HG03520 (cell line): ENCODE measurements at regions not wholly inside any gene's neighbourhood (a gene's known extent, or its start where the extent isn't known, plus 50 kb on each side); places are given as distances from the start of the nearest gene placed in this dataset.
"Not testable (repeated sequence)": the region's sequence is repeated elsewhere in the genome, so short reads cannot be mapped to it uniquely, and the experiment has no call there.

Source experiments
- ATAC-seq: cut with Tn5 transposase; IDR thresholded peaks from one replicate; pipeline ENCODE4 v1.9.1; 2021; ENCODE audit warnings: mild to moderate bottlenecking, moderate library complexity; ENCODE audit not compliant: unreplicated experiment

- not testable (repeated sequence) for ATAC-seq
These were observed 298.0 kb downstream of the PLK2 start for GRCh38 chr5:58161889-58162288.

- peak; percentile 83 for ATAC-seq
These were observed 302.7 kb downstream of the PLK2 start for GRCh38 chr5:58156973-58157701.

GRCh38 chr5:58156361-58156760, 303.5 kb downstream of the PLK2 start:
- no peak for ATAC-seq

GRCh38 chr5:58153255-58153654, 306.6 kb downstream of the PLK2 start:
- no peak for ATAC-seq

GRCh38 chr5:58151414-58151813, 308.5 kb downstream of the PLK2 start:
- no peak for ATAC-seq

- no peak for ATAC-seq
These were observed 309.0 kb downstream of the PLK2 start for GRCh38 chr5:58150926-58151325.

- ATAC-seq, result no peak
These were observed 310.1 kb downstream of the PLK2 start for GRCh38 chr5:58149746-58150145.

GRCh38 chr5:58149345-58149744, 310.5 kb downstream of the PLK2 start:
- ATAC-seq, result no peak

GRCh38 chr5:58148254-58148775, 311.6 kb downstream of the PLK2 start:
- no peak for ATAC-seq

- no peak for ATAC-seq
These were observed 314.4 kb downstream of the PLK2 start for GRCh38 chr5:58145397-58145934.

- ATAC-seq, result no peak
These were observed 316.2 kb downstream of the PLK2 start for GRCh38 chr5:58143727-58144126.

- no peak for ATAC-seq
These were observed 316.7 kb downstream of the PLK2 start for GRCh38 chr5:58143181-58143580.

- ATAC-seq, result no peak
These were observed 321.1 kb downstream of the PLK2 start for GRCh38 chr5:58138791-58139190.

- no peak for ATAC-seq
These were observed 323.5 kb downstream of the PLK2 start for GRCh38 chr5:58136406-58136805.

GRCh38 chr5:58135571-58136335, 324.1 kb downstream of the PLK2 start:
- no peak for ATAC-seq

GRCh38 chr5:58133631-58134296, 326.1 kb downstream of the PLK2 start:
- ATAC-seq, result no peak

- no peak for ATAC-seq
These were observed 326.7 kb downstream of the PLK2 start for GRCh38 chr5:58133216-58133615.

- no peak for ATAC-seq
These were observed 332.3 kb downstream of the PLK2 start for GRCh38 chr5:58127255-58128220.

- ATAC-seq, result no peak
These were observed 336.4 kb downstream of the PLK2 start for GRCh38 chr5:58123501-58123900.

GRCh38 chr5:58122848-58123392, 337.0 kb downstream of the PLK2 start:
- ATAC-seq, result no peak
